Activated CD4-positive, alpha-beta T cell treated with anti-CD3 and anti-CD28 coated beads, Interleukin-2, amount 10 ng/mL, durations not matched to agents 7 days and 5 days (primary cell): ENCODE measurements at regions not wholly inside any gene's neighbourhood (a gene's known extent, or its start where the extent isn't known, plus 50 kb on each side); places are given as distances from the start of the nearest gene placed in this dataset.

ENCODE experiments used
- CTCF ChIA-PET: fragments of 350-600 bp; sonication (Branson Sonifier 250); formaldehyde crosslinking; loops from one replicate; lab custom pipeline; 2021; ENCODE audit warnings: antibody characterized with exemption; lab: Charles Lee
- POLR2A ChIA-PET: fragments of 350-600 bp; sonication (Branson Sonifier 250); formaldehyde crosslinking; loops from one replicate; lab custom pipeline; 2021; ENCODE audit warnings: antibody characterized with exemption; lab: Charles Lee
- DNase-seq: peaks from one replicate; pipeline ENCODE4 v3.0.0-alpha.2; 2020
- H3K27ac Mint-ChIP-seq: one replicate; pipeline ENCODE4 v1.8.0; 2021; ENCODE audit warnings: mild to moderate bottlenecking, moderate library complexity, mixed read lengths
- H3K27me3 Mint-ChIP-seq: one replicate; pipeline ENCODE4 v1.8.0; 2021; ENCODE audit warnings: mixed read lengths
- H3K36me3 Mint-ChIP-seq: one replicate; pipeline ENCODE4 v1.8.0; 2021; ENCODE audit warnings: low read depth, mixed read lengths
- H3K4me1 Mint-ChIP-seq: one replicate; pipeline ENCODE4 v1.8.0; 2021; ENCODE audit warnings: mixed read lengths
- H3K4me3 Mint-ChIP-seq: one replicate; pipeline ENCODE4 v1.8.0; 2021; ENCODE audit warnings: mild to moderate bottlenecking, moderate library complexity, mixed read lengths
- H3K9me3 Mint-ChIP-seq: one replicate; pipeline ENCODE4 v1.8.0; 2021; ENCODE audit warnings: mixed read lengths

DNA sequence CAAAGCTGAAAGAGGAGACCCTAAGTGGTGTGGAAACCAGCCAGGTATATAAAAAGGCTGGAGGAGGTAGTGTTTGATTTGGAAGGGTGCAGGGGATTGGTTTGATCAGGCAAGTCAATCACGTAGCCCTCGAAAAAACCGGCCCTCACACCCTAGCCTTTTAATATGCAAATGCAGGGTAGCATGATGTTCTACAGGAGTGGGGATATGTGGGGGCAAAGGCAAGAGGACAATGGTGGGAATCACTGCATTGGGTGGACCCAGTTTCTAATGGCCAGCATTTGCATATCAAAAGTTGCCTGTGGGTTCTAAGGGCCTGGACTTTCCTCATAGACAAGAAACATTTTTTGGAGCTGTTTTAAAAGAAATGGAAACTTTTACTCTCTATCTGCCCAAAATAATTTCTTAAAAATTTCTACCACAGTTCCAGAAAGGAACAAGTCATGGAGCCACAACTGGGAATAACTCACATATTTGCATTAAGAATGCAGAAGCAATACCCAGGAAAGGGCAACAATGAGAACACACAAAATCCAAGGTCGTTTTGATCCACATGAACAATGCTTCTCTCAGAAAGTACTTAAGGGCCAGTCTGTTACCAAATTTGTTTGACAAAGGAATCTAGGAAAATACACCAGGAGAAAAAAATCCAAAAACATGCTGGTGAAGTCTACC lies 915.8 kb downstream of the NLGN4Y start:
- Mint-ChIP-seq H3K27me3 (no peaks in the 10 kb centered on the region), H3K36me3 (no peaks in the 10 kb centered on the region), H3K4me3 (no peak overlapping the region), H3K27ac (no peak overlapping the region), H3K9me3 (peaks cover 10% of the 10 kb centered on the region), H3K4me1 (peaks cover 17% of the 10 kb centered on the region)
- ChIA-PET CTCF (no interaction called here), POLR2A (no interaction called here)
- no peak for DNase-seq

DNA sequence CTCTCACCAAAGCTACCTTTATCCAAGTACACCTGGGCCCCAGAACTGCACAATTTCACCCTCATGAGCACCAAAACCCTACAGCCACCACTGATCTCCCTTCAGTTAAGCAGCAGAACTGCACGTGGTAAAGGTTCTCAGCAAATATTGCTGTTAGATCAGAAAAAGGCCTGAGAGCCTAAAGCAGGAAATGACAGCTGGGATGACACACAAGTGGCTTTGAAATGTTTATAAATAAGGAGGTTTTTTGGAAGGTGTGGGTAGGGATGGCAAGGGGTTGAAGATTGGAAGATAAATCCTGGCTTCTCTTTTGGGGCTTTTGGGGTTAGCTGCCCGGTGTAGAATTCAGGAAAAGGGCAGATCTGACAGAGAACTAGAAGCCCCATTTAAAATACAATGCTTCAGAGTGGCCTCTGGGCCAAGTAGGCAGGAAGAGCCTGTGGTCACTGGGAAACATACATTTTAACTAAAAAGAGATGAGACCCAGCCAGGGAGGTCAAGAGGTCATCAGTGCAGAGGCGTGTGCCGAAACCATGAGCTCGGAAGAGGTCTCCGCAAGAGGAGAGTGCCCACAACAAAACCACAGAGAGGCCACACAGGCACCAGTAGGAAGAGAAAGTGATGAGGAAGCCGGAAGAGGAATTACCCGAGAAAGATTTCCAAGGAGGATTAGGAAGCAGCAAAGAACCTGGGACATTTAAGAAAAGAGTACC lies 916.5 kb downstream of the NLGN4Y start:
- no peaks in the 10 kb centered on the region for H3K27me3 Mint-ChIP-seq
- H3K4me3 Mint-ChIP-seq, result no peak overlapping the region
- peaks cover 10% of the 10 kb centered on the region for H3K9me3 Mint-ChIP-seq
- H3K27ac Mint-ChIP-seq, result peak overlapping the region; percentile 55
- ChIA-PET CTCF (no interaction called here), POLR2A (no interaction called here)
- H3K36me3 Mint-ChIP-seq, result no peaks in the 10 kb centered on the region
- DNase-seq, result no peak
- peaks cover 17% of the 10 kb centered on the region for H3K4me1 Mint-ChIP-seq

DNA sequence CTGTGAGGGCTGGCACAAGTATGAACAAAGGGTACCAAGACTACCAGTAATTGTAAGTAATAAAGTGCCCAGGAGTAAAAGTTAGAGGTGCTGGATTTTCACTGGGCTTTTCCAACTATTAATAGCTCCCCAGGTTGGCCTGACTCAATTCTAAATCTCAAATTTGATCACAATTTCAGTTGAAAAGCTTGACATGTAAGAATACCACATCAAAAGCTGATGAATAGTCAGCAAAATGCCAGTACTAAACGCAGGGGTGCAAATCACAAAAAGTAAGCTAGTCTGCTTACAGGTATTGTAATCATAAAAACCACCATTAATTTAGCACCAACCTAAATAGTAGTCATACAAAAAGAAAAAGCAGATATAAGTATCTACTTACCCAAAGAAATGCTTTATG lies 917.5 kb downstream of the NLGN4Y start:
- H3K9me3 Mint-ChIP-seq, result peaks cover 6% of the 10 kb centered on the region
- no peaks in the 10 kb centered on the region for H3K27me3 Mint-ChIP-seq
- H3K4me1 Mint-ChIP-seq, result peaks cover 17% of the 10 kb centered on the region
- POLR2A ChIA-PET, result no interaction called here
- no peak overlapping the region for H3K27ac Mint-ChIP-seq
- DNase-seq, result no peak
- no peak overlapping the region for H3K4me3 Mint-ChIP-seq
- CTCF ChIA-PET, result no interaction called here
- no peaks in the 10 kb centered on the region for H3K36me3 Mint-ChIP-seq

DNA sequence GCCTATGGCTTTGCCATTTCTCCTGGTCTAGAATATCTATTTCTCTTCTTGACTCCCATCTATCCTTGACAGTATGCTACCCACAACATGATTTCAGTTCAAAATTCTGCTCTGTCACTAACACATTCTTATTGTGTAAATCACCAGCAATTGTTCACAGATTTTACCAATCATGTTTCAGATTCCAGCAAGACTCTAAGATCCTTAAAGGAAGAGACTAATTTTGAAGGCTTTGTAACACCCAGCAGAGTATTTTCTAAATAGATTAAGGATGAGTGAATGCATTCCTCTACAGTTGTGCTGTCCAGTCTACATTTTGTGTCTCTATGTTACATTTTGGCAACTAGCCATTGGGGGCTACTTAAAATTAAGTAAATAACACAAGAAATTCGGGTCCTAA lies 921.5 kb downstream of the NLGN4Y start:
- peaks cover 10% of the 10 kb centered on the region for H3K4me1 Mint-ChIP-seq
- H3K27me3 Mint-ChIP-seq, result no peaks in the 10 kb centered on the region
- ChIA-PET POLR2A (no interaction called here), CTCF (no interaction called here)
- H3K4me3 Mint-ChIP-seq, result no peak overlapping the region
- H3K27ac Mint-ChIP-seq, result no peak overlapping the region
- DNase-seq, result no peak
- no peaks in the 10 kb centered on the region for H3K36me3 Mint-ChIP-seq
- H3K9me3 Mint-ChIP-seq, result no peaks in the 10 kb centered on the region

DNA sequence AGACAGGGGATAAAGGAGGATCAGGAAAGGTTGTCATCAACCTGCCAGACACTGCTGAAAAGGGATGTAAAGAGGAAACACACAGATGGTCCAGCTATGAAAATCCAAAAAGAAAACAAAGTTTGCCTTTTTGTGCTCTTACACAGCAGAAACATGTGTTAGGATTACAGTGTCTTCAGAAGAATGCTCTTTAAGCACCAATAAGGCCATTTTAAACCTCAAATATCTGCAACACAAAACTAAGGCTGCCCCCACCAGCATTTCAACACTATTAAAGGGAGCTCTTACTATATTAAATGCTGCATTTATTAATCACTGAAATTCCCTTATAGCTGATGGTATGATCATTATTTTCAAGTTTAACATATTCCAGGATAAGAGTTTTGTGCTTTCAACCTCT lies 922.5 kb downstream of the NLGN4Y start:
- Mint-ChIP-seq H3K9me3 (no peaks in the 10 kb centered on the region), H3K36me3 (no peaks in the 10 kb centered on the region), H3K27me3 (no peaks in the 10 kb centered on the region), H3K4me1 (peaks cover 2% of the 10 kb centered on the region), H3K4me3 (no peak overlapping the region), H3K27ac (no peak overlapping the region)
- ChIA-PET POLR2A (no interaction called here), CTCF (no interaction called here)
- DNase-seq, result no peak

DNA sequence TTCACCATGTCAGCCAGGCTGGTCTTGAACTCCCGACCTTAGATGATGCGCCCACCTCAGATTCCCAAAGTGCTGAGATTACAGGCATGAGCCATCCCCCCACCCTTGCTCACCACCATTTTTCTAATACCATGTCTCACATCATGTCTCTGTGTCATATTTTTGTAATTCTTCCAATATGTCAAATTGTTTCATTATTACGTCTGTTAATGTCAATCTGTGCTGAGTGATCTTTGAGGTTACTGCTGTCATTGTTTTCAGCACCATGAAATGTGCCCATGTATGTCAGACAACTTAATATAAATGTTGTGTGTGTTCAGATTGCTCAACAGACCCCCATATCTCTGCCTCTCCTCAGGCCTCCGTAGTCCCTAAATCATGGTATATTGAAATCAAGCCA lies 923.6 kb downstream of the NLGN4Y start:
- no peak overlapping the region for H3K4me3 Mint-ChIP-seq
- H3K36me3 Mint-ChIP-seq, result no peaks in the 10 kb centered on the region
- CTCF ChIA-PET, result no interaction called here
- no peaks in the 10 kb centered on the region for H3K4me1 Mint-ChIP-seq
- DNase-seq, result no peak
- POLR2A ChIA-PET, result no interaction called here
- no peaks in the 10 kb centered on the region for H3K27me3 Mint-ChIP-seq
- no peak overlapping the region for H3K27ac Mint-ChIP-seq
- H3K9me3 Mint-ChIP-seq, result no peaks in the 10 kb centered on the region

DNA sequence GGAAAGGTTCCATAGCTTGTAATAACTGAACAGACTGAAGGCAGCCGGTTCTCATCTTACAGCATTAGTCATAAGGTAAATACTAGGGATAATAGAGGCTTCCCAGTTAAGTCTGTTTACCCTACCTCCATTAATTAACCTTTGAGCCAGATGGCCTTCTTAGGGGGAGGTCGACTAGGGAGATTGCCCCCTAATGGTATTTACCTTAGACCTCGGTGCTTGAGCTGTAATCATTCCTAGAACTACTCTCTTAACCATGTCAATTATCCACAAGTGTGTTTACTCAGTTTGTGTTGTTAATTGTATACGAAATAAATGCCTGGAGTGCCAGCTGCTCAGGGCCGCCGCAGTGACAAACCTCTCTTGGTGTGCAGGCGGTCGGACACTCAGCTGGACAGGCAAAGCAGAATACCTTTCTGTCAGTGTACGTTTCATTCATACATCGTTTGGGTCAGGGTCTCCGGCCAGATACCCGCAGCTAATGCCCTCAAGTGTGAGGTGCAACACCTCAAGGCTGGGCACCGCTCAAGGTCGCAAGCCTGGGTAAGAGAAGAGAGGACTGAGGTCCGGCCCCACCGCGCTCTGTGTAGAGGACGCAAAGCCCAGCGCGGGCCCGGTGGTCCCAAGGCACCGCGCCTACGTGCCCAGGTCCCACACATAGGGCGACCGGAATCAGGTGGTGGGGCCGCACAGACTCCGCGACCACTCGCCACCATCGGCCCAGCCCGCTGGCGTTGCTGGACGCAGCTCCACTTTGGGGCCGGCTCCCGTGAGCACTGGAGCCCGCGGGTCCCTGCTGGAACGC lies 931.0 kb downstream of the NLGN4Y start:
- H3K4me3 Mint-ChIP-seq, result peak overlapping the region; percentile 70
- CTCF ChIA-PET, result no interaction called here
- peak overlapping the region; percentile 94 for H3K27ac Mint-ChIP-seq
- no peak for DNase-seq
- POLR2A ChIA-PET, result no interaction called here
- no peaks in the 10 kb centered on the region for H3K36me3 Mint-ChIP-seq
- H3K9me3 Mint-ChIP-seq, result no peaks in the 10 kb centered on the region
- H3K27me3 Mint-ChIP-seq, result no peaks in the 10 kb centered on the region
- peaks cover 10% of the 10 kb centered on the region for H3K4me1 Mint-ChIP-seq

DNA sequence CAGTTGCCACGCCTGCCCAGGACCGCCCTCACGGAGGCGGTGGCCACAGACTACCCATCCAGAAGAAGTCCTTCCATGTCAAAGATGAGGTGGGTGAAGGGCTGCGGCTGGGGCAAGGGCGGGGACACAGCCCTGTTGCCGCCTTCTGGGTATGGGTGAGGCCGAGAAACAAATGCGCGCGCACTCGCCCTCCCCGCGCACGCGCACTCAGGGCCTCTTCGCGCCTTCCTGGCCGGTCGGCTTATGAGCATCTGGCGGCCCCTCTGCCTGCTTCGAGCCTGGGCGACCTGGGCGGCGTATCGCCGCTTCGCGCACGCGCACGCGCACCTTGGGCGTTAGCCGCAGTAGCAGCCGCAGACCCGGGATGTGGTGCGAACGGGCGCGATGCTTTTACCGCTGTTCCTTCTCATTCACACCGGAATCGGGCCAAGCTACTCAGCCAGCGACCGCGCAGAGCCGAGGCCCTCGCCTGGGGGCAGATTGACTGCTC lies 931.7 kb downstream of the NLGN4Y start:
- Mint-ChIP-seq H3K9me3 (no peaks in the 10 kb centered on the region), H3K36me3 (no peaks in the 10 kb centered on the region), H3K27me3 (no peaks in the 10 kb centered on the region), H3K27ac (peak overlapping the region; percentile 94), H3K4me1 (peaks cover 10% of the 10 kb centered on the region), H3K4me3 (peak overlapping the region; percentile 70)
- POLR2A ChIA-PET, result no interaction called here
- peak; percentile 81 for DNase-seq
- CTCF ChIA-PET, result no interaction called here

DNA sequence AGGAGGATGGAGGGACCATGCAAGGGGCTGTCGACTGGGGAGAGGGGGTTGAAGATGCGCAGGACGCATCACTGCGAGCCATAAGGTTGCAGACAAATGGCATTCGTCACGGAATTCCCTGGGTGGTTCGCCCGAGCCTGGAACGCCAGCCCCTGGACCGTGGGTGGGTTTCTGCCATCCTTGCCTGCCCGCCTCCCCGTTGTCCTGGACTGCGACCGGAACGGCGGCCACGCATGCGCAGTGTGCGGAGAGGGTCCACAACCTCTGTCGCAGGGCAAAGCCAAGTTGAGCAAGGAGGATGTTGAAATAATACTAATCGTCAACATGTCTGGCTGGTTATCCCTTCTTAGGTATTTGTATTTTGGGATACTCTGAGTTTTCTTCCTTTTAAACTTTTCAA lies 932.2 kb downstream of the NLGN4Y start:
- POLR2A ChIA-PET, result no interaction called here

DNA sequence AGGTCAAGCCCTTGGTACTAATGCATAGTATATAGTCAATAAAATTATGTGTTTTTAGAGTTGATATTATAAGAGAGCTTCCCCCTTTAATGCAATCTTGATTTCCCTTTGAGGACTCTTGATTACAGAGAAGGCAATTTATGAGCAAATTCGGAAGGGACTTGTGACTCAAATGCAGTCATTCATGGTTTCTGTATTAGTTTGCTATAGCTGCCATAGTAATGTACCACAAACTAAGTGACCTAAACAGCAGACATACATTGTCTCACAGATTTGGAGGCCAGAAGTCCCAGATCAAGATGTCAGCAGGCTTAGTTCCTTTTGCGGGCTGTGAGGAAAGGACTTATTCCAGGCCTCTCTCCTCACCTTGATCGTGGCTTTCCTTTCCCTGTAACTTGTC lies 933.4 kb downstream of the NLGN4Y start:
- Mint-ChIP-seq H3K36me3 (no peaks in the 10 kb centered on the region), H3K27ac (no peak overlapping the region), H3K27me3 (no peaks in the 10 kb centered on the region), H3K9me3 (no peaks in the 10 kb centered on the region), H3K4me3 (no peak overlapping the region), H3K4me1 (peaks cover 10% of the 10 kb centered on the region)
- DNase-seq, result no peak
- ChIA-PET CTCF (no interaction called here), POLR2A (no interaction called here)

More for the DNA sequence above, 932.2 kb downstream of the NLGN4Y start:
- H3K36me3 Mint-ChIP-seq, result no peaks in the 10 kb centered on the region
- H3K27me3 Mint-ChIP-seq, result no peaks in the 10 kb centered on the region
- peak overlapping the region; percentile 94 for H3K27ac Mint-ChIP-seq
- H3K9me3 Mint-ChIP-seq, result no peaks in the 10 kb centered on the region
- H3K4me1 Mint-ChIP-seq, result peaks cover 10% of the 10 kb centered on the region
- no peak for DNase-seq
- CTCF ChIA-PET, result no interaction called here
- H3K4me3 Mint-ChIP-seq, result peak overlapping the region; percentile 70

DNA sequence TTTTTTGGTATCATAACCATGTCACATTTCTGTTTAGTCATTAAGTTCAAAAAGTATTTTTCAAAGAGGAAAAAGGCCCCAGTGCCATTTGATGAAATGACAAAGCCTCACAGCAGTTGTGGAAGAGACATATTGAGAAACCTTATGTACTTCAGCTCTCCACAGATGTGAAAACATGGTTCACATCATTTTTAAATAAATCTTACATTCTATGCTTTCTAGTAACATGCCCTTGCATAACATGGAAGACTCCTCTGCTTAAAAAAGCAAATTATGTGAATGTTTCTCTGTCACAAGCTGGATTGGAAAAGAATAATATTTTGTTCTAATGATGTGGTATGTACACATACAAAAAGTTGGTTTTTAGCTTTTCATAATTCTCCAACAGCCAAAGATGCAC lies 934.1 kb downstream of the NLGN4Y start:
- peaks cover 10% of the 10 kb centered on the region for H3K4me1 Mint-ChIP-seq
- no peaks in the 10 kb centered on the region for H3K27me3 Mint-ChIP-seq
- no peak overlapping the region for H3K4me3 Mint-ChIP-seq
- POLR2A ChIA-PET, result no interaction called here
- CTCF ChIA-PET, result no interaction called here
- no peaks in the 10 kb centered on the region for H3K9me3 Mint-ChIP-seq
- DNase-seq, result no peak
- H3K36me3 Mint-ChIP-seq, result no peaks in the 10 kb centered on the region
- no peak overlapping the region for H3K27ac Mint-ChIP-seq

DNA sequence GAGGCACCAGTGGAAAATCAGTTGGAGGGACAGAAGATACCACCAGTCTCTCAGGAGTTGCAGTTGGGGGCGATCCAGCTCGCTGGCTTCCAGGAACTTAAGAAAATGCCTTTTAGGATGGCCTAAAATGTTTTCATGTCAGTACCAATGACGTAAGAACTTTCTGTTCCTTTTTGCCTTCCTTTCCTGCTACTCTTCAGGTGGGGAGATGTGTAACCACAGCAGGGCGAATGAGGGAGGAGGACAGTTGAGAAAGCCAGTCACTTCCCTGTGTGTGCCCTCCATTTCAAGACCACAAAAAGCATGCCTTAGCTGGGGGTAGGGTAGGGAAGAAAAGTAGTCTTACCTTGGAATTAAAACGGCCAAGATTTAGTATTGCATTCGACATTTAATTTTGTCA lies 941.6 kb downstream of the NLGN4Y start:
- H3K4me3 Mint-ChIP-seq, result no peak overlapping the region
- no peaks in the 10 kb centered on the region for H3K4me1 Mint-ChIP-seq
- ChIA-PET POLR2A (no interaction called here), CTCF (no interaction called here)
- H3K9me3 Mint-ChIP-seq, result no peaks in the 10 kb centered on the region
- no peaks in the 10 kb centered on the region for H3K27me3 Mint-ChIP-seq
- no peak overlapping the region for H3K27ac Mint-ChIP-seq
- H3K36me3 Mint-ChIP-seq, result no peaks in the 10 kb centered on the region
- DNase-seq, result no peak

DNA sequence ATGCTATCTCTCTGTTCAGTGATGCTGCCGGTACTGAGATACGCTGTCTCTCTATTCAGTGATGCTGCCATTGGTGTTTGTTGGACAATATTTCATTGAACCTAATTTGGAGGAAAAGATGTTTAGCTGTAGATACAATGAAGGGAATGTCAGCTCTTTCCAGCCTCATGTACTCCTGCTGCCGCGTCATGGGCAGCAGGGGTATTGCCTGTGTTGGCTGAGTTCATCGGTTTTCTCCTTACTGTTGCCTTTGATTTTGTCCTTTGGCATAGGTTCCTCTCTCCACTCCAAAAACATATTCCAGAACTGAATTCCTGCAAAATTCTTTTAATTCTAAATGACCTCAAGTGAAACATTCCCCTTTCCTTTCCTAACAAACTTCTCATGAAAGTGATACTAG lies 942.6 kb downstream of the NLGN4Y start:
- H3K36me3 Mint-ChIP-seq, result no peaks in the 10 kb centered on the region
- POLR2A ChIA-PET, result no interaction called here
- no peaks in the 10 kb centered on the region for H3K4me1 Mint-ChIP-seq
- H3K27me3 Mint-ChIP-seq, result no peaks in the 10 kb centered on the region
- H3K27ac Mint-ChIP-seq, result no peak overlapping the region
- no peak for DNase-seq
- no peak overlapping the region for H3K4me3 Mint-ChIP-seq
- no peaks in the 10 kb centered on the region for H3K9me3 Mint-ChIP-seq
- CTCF ChIA-PET, result no interaction called here
